HG03045 (cell line): ENCODE measurements at regions not wholly inside any gene's neighbourhood (a gene's known extent, or its start where the extent isn't known, plus 50 kb on each side); places are given as distances from the start of the nearest gene placed in this dataset.
"Not testable (repeated sequence)": the region's sequence is repeated elsewhere in the genome, so short reads cannot be mapped to it uniquely, and the experiment has no call there.

Experiments used
- ATAC-seq: cut with Tn5 transposase; IDR thresholded peaks from one replicate; pipeline ENCODE4 v1.9.1; 2021; ENCODE audit warnings: mild to moderate bottlenecking, moderate library complexity; ENCODE audit not compliant: unreplicated experiment

DNA sequence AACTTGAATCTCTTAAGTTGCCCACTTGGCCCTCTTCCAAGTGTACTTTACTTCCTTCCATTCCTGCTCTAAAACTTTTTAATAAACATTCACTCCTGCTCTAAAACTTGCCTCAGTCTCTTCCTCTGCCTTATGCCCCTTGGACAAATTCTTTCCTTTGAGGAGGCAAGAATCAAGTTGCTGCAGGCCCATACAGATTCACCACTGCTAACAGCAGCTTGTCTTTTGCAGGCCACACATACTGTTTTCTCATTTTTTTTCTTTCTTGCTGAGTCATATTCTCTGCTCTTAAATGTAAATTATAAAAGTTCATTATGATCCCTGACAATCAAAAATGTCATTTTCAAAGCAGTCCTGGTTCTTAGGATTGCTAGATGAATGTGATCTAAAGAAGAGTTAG, 1820.8 kb upstream of the FLRT2 start:
- no peak for ATAC-seq

DNA sequence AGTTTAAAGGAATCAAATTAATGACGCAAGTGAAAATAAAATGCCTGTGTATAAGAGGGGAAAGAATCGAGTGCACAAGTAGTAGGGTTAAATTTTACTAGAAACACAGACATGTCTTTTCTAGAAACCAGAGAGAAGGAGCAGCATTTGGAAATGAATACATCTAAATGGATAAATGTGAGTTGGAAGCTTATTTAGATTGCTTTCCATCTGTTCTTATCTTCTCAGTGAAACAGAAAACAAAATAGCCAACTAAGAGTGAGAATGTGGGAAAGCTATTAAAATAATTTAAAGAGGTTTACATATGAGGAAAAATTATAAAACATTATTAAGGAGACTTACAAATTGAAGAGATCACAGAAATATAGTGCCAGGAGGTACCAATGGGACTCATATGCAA, 1818.9 kb upstream of the FLRT2 start:
- ATAC-seq = no peak

DNA sequence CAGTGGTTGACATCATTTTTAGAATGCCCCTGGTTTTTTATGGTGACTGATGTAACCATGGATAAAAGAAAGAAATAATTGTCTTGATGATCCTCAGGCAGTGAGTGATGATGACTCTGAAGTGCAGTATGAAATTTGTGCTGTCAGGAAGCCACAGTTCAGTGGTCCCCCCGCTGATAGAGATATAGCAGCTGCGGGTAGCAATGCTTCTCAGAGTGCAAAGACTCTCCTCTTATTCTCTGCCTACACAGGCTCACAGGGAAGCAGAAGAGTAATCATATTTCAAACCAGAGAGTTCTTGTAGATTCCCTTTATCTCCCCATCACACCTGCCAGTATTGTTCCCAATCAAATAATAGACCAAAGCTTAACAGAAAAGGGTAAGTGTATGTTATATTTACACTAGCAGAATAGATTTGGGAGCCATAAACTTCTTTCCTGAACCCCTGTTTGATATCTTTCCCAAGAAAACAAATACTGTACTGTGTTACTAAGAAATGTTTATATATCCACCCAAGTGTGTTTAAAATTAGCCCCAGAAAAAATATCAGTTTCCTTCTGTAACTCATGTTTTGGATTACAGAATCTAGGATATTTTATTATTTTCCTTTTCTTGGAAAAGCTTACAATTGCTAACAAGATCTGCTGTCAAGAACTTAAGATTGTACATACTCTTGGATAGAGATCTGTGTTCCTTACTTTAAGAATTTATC, 1817.4 kb upstream of the FLRT2 start:
- no peak for ATAC-seq

- no peak for ATAC-seq
Measured at GRCh38 chr14:83713732-83714131, 1816.2 kb upstream of the FLRT2 start.

- ATAC-seq = no peak
Measured at GRCh38 chr14:83714151-83714550, 1815.8 kb upstream of the FLRT2 start.

DNA sequence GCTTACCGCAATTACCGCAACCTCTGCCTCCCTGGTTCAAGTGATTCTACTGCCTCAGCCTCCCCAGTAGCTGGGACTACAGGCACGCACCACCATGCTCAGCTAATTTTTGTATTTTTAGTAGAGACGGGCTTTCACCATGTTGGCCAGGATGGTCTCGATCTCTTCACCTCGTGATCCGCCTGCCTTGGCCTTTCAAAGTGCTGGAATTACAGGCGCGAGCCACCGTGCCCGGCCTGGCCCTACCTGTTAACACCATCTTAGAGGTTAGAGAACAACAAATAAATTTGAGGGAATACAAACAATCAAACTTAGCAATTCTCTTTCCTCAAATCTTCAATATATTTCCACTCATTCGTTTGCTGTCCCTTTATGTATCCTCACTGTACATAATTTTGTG, 1810.5 kb upstream of the FLRT2 start:
- ATAC-seq = not testable (repeated sequence)

DNA sequence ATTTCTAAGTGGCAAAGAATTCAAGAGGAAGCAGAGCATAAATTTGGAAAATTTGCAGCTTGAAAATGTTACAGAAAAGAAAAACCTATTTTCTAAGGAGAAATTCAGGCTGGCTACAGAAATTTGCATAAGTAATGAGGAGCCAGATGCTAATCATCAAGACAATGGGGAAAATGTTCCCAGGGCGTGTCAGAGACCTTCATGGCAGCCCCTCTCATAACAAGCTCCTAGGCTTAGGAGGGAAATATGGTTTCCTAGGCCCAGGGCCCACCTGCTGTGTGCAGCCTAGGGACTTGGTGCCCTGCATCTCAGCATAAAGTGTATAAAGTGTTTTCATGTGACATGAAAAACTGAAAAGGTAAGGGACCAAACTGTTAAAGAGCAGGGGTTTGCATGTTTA, 1796.3 kb upstream of the FLRT2 start:
- ATAC-seq = no peak

DNA sequence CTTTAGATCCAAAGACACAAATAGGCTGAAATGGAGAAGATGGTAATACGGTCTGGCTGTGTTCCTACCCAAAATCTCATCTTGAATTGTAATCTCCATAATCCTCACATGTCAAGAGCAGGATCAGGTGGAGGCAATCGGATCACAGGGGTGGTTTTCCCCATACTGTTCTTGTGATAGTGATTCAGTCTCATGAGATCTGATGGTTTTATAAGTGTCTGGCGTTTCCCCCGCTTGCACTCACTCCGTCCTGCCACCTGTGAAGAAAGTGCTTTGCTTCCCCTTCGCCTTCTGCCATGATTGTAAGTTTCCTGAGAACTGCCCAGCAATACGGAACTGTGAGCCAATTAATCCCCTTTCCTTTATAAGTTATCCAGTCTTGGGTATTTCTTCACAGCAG, 1795.5 kb upstream of the FLRT2 start:
- no peak for ATAC-seq

GRCh38 chr14:83741269-83741668, 1788.7 kb upstream of the FLRT2 start:
- ATAC-seq = no peak

- ATAC-seq = no peak
Measured at GRCh38 chr14:83744224-83744623, 1785.7 kb upstream of the FLRT2 start.

GRCh38 chr14:83744891-83745290, 1785.1 kb upstream of the FLRT2 start:
- no peak for ATAC-seq

DNA sequence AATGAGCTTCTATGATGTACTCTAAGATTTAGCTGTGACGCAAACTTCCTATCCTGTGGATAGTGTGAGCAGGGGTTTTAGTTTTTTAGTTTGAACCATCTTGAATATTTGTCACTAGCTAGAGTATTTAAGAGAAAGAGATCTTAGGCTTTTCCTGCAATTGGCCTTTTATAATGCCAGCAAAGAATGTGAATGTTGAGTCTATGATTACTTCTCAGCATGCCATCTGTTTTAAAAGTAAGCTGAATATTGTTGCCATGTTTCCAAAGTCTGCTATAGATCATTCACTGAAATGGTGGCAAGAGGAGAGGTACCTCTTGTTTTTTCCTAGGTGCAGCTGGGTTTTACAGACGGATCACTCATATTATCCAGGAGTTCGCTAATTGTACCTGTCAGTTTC, 1783.6 kb upstream of the FLRT2 start:
- ATAC-seq = no peak

- ATAC-seq = no peak
Measured at GRCh38 chr14:83757916-83758315, 1772.0 kb upstream of the FLRT2 start.

DNA sequence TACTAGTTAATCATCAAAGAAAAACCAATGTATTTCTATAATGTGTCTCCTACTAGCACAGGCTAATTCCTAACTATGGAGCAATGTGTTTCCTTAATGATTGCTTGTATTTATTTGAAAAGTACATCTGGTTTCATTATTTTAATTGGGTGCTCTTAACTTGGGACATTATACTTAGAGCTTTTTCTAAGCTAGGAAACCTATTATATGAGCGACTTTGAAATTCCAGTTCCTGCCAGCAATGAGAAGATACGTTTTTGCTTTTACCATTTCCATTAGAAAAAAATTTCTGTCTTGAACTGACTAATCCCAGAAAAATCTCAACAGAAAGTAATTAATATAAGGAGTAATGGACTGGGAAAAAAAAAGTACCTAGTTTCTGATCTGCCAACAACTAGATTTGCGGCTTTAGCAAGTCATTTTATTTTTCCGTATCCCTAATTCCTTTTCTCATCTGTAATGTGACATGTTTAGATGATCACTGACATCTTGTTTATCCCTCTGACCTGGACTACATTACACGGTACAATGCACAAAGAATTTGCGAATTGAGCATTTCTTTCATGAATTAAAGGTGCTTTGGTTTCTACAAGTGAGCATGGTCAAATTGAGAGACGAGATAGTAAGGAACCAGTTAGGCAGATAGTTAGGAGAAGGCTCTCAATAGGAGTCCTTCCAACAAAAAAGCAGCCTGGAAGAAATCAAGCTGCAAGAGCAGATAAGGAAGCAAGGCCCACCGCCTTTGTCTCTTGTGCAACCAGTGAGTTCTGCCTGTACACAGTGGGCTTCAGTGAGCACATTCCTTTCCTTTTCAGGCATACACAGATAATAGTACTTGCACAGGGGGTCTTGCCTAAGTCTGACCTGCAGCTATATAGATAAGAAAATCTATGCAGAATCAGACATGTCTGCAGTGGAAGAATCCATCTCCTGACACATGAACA, 1765.0 kb upstream of the FLRT2 start:
- no peak for ATAC-seq

GRCh38 chr14:83777516-83777915, 1752.4 kb upstream of the FLRT2 start:
- ATAC-seq = no peak

DNA sequence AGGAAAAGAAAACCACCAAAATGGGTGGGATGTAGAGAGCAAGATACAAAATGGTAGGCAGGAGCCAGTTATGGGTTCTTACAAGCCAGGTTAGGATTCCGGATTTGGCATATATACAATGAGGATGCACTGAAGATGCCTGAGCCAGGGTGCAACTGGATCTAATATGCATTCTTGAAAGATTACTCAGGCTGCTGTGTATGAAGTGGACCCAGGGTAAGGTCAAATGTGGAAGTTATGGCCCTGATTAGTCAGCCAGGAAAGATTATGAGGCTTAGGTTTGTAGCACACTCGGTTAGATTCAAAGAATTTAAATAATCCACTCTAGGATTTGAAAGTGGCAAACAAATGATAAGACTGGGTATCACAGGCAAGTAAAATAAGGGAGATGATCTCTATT, 1750.7 kb upstream of the FLRT2 start:
- no peak for ATAC-seq

- ATAC-seq = no peak
Measured at GRCh38 chr14:83780321-83780720, 1749.6 kb upstream of the FLRT2 start.

GRCh38 chr14:83798421-83798820, 1731.5 kb upstream of the FLRT2 start:
- no peak for ATAC-seq

DNA sequence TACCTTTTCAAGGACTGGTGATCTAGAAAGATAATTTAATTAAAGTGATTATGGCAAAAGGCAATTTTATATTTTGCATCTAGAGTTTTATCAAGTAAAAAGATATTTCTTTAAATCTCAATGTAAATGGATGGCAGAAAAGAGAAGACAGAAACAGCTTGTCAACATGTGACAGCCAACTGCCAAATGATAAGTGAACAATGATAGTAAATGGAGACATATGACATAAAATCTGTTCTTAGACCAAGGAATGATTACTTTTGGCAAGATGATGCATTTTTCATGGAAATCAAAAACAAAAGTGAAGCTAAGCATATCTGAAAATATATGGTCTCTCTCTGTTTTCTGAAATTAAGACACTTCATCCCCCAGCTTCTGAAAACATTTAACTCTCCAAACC, 1730.7 kb upstream of the FLRT2 start:
- no peak for ATAC-seq

GRCh38 chr14:83814896-83815295, 1715.0 kb upstream of the FLRT2 start:
- ATAC-seq = no peak

GRCh38 chr14:83816761-83817160, 1713.2 kb upstream of the FLRT2 start:
- ATAC-seq = no peak

DNA sequence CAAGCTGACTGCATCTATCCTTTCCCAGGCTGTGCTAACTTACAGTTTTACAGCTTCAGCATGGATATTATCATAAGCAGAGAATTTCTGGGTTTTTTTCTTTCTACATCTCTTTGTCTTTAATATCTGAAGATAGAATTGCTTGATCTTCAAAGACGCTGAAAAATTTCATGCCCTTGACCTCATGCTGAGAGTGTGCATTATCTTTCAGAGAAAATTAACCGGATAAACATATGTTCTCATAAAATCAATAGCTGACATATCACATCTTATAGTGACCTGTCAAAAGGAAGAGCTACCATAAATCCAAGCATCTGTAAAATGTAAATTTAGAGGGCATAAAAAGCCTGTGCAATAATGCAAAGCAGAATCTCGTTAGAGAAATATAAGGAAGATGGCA, 1704.1 kb upstream of the FLRT2 start:
- ATAC-seq = no peak
